HCT116 (cell line): ENCODE measurements at regions not wholly inside any gene's neighbourhood (a gene's known extent, or its start where the extent isn't known, plus 50 kb on each side); places are given as distances from the start of the nearest gene placed in this dataset.

Source experiments
- ATAC-seq: fragments of 200-7000 bp; cut with Tn5 transposase; 2 replicates; pipeline ENCODE4 v1.9.1; 2020; ENCODE audit warnings: mild to moderate bottlenecking, moderate library complexity
- BruUV-seq: library from RNA; stranded (reverse); fragments of 400-500 nt; replicated peaks from 2 replicates; lab custom pipeline; 2021; lab: Mats Ljungman, UMichigan
- CTCF ChIA-PET: fragments of 300-600 bp; sonication (Branson Sonifier 250); formaldehyde crosslinking; loops from one replicate; lab custom pipeline; 2021; ENCODE audit warnings: antibody characterized with exemption; lab: Charles Lee
- POLR2A ChIA-PET: fragments of 300-600, 350-600 bp; sonication (Branson Sonifier 250); formaldehyde crosslinking; loops from one replicate; lab custom pipeline; 2021; ENCODE audit warnings: antibody characterized with exemption; lab: Charles Lee
- RAD21 ChIA-PET, 2 experiments: fragments of 300-600 bp; sonication (Branson Sonifier 250); formaldehyde crosslinking; loops; one replicate each; lab custom pipeline; 2023; ENCODE audit warnings: low total read pairs in 2 of 2; ENCODE audit not compliant: uncharacterized antibody in 2 of 2, unreplicated experiment in 2 of 2, low non-redundant PET in 1 of 2; lab: Charles Lee
- DNase-seq: peaks from one replicate; pipeline ENCODE4 v3.0.0-alpha.2; 2010; ENCODE audit warnings: low read depth, low spot score
- H2AFZ ChIP-seq: fragments of 200-600 bp; shearing (Covaris generic), sonication (generic); 2 replicates; pipeline ENCODE4 v1.6.1; 2017; ENCODE audit warnings: low read depth, mixed run types, mixed read lengths, antibody characterized with exemption, low read length; ENCODE audit not compliant: poor library complexity, severe bottlenecking
- H3K27ac ChIP-seq: 2 replicates; pipeline ENCODE4 v1.5.1; 2012; ENCODE audit warnings: low read depth, low read length
- H3K27me3 ChIP-seq: fragments of 200-600 bp; sonication (generic); 2 replicates; pipeline ENCODE4 v1.6.1; 2016; ENCODE audit warnings: mixed run types, low read length, mixed read lengths; ENCODE audit not compliant: insufficient read depth
- H3K36me3 ChIP-seq, 2 experiments: fragments of 200-500 bp in 1 of 2; fragments of 200-600 bp in 1 of 2; sonication (Bioruptor generic) in 1 of 2; sonication (generic) in 1 of 2; 2 replicates each; pipeline versions ENCODE4 v1.5.1 to v1.6.1; 2014 to 2016; ENCODE audit warnings: low read length in 2 of 2, inconsistent platforms in 1 of 2, mixed read lengths in 1 of 2, mixed run types in 1 of 2; ENCODE audit not compliant: insufficient read depth in 2 of 2, control insufficient read depth in 1 of 2
- H3K4me1 ChIP-seq, 2 experiments: fragments of 200-600 bp in 1 of 2; sonication (generic) in 1 of 2; 2 replicates each; pipeline versions ENCODE4 v1.5.1 to v1.6.1; 2012 to 2017; ENCODE audit warnings: low read length in 2 of 2, inconsistent platforms in 1 of 2, mild to moderate bottlenecking in 1 of 2, mixed read lengths in 1 of 2, mixed run types in 1 of 2, moderate library complexity in 1 of 2; ENCODE audit not compliant: insufficient read depth in 2 of 2, control insufficient read depth in 1 of 2
- H3K4me2 ChIP-seq: fragments of 200-600 bp; sonication (generic); 2 replicates; pipeline ENCODE4 v1.6.1; 2017; ENCODE audit warnings: mixed run types, low read length, mixed read lengths
- H3K4me3 ChIP-seq, 2 experiments: fragments of 200-600 bp in 1 of 2; sonication (generic) in 1 of 2; replicated peaks in 1 of 2; 2 replicates each; pipeline ENCODE4 v1.5.1; 2011 to 2016; ENCODE audit warnings: low read length in 2 of 2, control low read depth in 1 of 2, low read depth in 1 of 2, mild to moderate bottlenecking in 1 of 2, mixed read lengths in 1 of 2, mixed run types in 1 of 2
- H3K79me2 ChIP-seq: fragments of 200-600 bp; sonication (generic); 2 replicates; pipeline ENCODE4 v1.6.1; 2017; ENCODE audit warnings: mild to moderate bottlenecking, mixed run types, low read length, moderate library complexity, mixed read lengths; ENCODE audit not compliant: insufficient read depth
- H3K9ac ChIP-seq: fragments of 200-600 bp; sonication (generic); 2 replicates; pipeline ENCODE4 v1.6.1; 2016; ENCODE audit warnings: low read length, mixed read lengths
- H3K9me2 ChIP-seq: fragments of 200-600 bp; sonication (generic), shearing (Covaris generic); 2 replicates; pipeline ENCODE4 v1.6.1; 2017; ENCODE audit warnings: mixed run types, mild to moderate bottlenecking, moderate library complexity; ENCODE audit not compliant: insufficient read depth
- H3K9me3 ChIP-seq, 2 experiments: fragments of 200-500 bp in 1 of 2; fragments of 200-600 bp in 1 of 2; sonication (Bioruptor generic) in 1 of 2; sonication (generic) in 1 of 2; 2 replicates each; pipeline ENCODE4 v1.6.1; 2014 to 2017; ENCODE audit warnings: low read length in 2 of 2, mixed read lengths in 2 of 2, inconsistent platforms in 1 of 2, low read depth in 1 of 2, mild to moderate bottlenecking in 1 of 2, mixed run types in 1 of 2, moderate library complexity in 1 of 2; ENCODE audit not compliant: control insufficient read depth in 1 of 2, insufficient read depth in 1 of 2
- H4K20me1 ChIP-seq: fragments of 200-600 bp; sonication (generic), shearing (Covaris generic); 2 replicates; pipeline ENCODE4 v1.6.1; 2017; ENCODE audit warnings: mixed run types, mild to moderate bottlenecking, moderate library complexity; ENCODE audit not compliant: insufficient read depth
- CBX3 ChIP-seq: IDR thresholded peaks from 2 replicates; pipeline ENCODE4 v1.6.1; 2012; ENCODE audit warnings: low read depth
- EGR1 ChIP-seq: IDR thresholded peaks from 2 replicates; pipeline ENCODE4 v1.6.1; 2012; ENCODE audit warnings: low read depth
- EZH2 ChIP-seq: fragments of 200-600 bp; sonication (generic); IDR thresholded peaks from 2 replicates; pipeline ENCODE4 v1.6.1; 2017; ENCODE audit warnings: antibody characterized with exemption, mixed run types
- EZH2phosphoT487 ChIP-seq: fragments of 200-600 bp; IDR thresholded peaks from 2 replicates; pipeline ENCODE4 v1.6.1; 2018; ENCODE audit warnings: antibody characterized with exemption, borderline replicate concordance
- MAX ChIP-seq: IDR thresholded peaks from 2 replicates; pipeline ENCODE4 v1.6.1; 2012
- POLR2AphosphoS5 ChIP-seq: IDR thresholded peaks from 2 replicates; pipeline ENCODE4 v1.6.1; 2011; ENCODE audit warnings: mild to moderate bottlenecking, low read depth, low read length, moderate library complexity
- RAD21 ChIP-seq: IDR thresholded peaks from 2 replicates; pipeline ENCODE4 v1.6.1; 2012; ENCODE audit warnings: low read depth, mild to moderate bottlenecking
- SIN3A ChIP-seq: IDR thresholded peaks from 2 replicates; pipeline ENCODE4 v1.6.1; 2012; ENCODE audit warnings: low read depth
- SP1 ChIP-seq: IDR thresholded peaks from 2 replicates; pipeline ENCODE4 v1.6.1; 2012; ENCODE audit warnings: low read depth
- TCF7L2 ChIP-seq: IDR thresholded peaks from 2 replicates; pipeline ENCODE4 v1.7.0; 2011; ENCODE audit warnings: borderline replicate concordance, inconsistent platforms; ENCODE audit not compliant: insufficient read depth, insufficient read length; ENCODE audit errors: extremely low read depth
- YY1 ChIP-seq: IDR thresholded peaks from 2 replicates; pipeline ENCODE4 v1.6.1; 2011; ENCODE audit warnings: low read length, low read depth, moderate library complexity, mild to moderate bottlenecking; ENCODE audit not compliant: insufficient replicate concordance; ENCODE audit errors: extremely low read depth
- ZBTB33 ChIP-seq: IDR thresholded peaks from 2 replicates; pipeline ENCODE4 v1.6.1; 2011; ENCODE audit warnings: mild to moderate bottlenecking, low read length, moderate library complexity; ENCODE audit not compliant: insufficient replicate concordance; ENCODE audit errors: extremely low read depth
- ZFX ChIP-seq: fragments of 450-650 bp; IDR thresholded peaks from 2 replicates; pipeline ENCODE4 v1.6.1; 2017
- ZNF274 ChIP-seq: fragments of 200-500 bp; sonication (Bioruptor generic); IDR thresholded peaks from 2 replicates; pipeline ENCODE4 v1.6.1; 2014; ENCODE audit warnings: mild to moderate bottlenecking, low read depth, low read length, inconsistent platforms
- intact Hi-C: fragments of 100-400 bp; cut with micrococcal nuclease; formaldehyde crosslinking; loops from 2 replicates; pipeline ENCODE4 v1.10.0; 2022

- intact Hi-C loops, result no loop called here
- peaks cover 5 to 28% of the 10 kb centered on the region in 2 experiments; a peak in 3 of 4 replicates for H3K4me1 ChIP-seq
- ATAC-seq, result no peak
- TF ChIP-seq CBX3 (no peak), EZH2 (no peak), POLR2AphosphoS5 (no peak), TCF7L2 (no peak), MAX (no peak), EGR1 (no peak), ZFX (no peak), EZH2phosphoT487 (no peak), SIN3A (no peak), SP1 (no peak), RAD21 (no peak), ZNF274 (no peak), YY1 (no peak), ZBTB33 (no peak)
- TF ChIP-seq, all 23 proteins: peak for 0
- H3K9me2 ChIP-seq, result no peaks in the 10 kb centered on the region
- CTCF ChIA-PET, result interaction anchor here (0.5 kb wide), 1 partner anchor 77 kb away, joined by 4 read pairs; no protein-coding TSS in a partner anchor
- H3K27ac ChIP-seq, result no peak overlapping the region
- H3K4me2 ChIP-seq, result no peak overlapping the region
- RAD21 ChIA-PET, result no interaction called here
- H3K36me3 ChIP-seq, result no peaks in the 10 kb centered on the region
- no peaks in the 10 kb centered on the region for H3K79me2 ChIP-seq
- no peak overlapping the region for H2AFZ ChIP-seq
- H4K20me1 ChIP-seq, result no peaks in the 10 kb centered on the region
- DNase-seq, result no peak
- no peaks in the 10 kb centered on the region for H3K27me3 ChIP-seq
- BruUV-seq, result no TSS peak
- H3K4me3 ChIP-seq, result no peak overlapping the region
- H3K9ac ChIP-seq, result no peak overlapping the region
- H3K9me3 ChIP-seq, result no peaks in the 10 kb centered on the region
- POLR2A ChIA-PET, result interaction anchor here (1.6 to 2.6 kb wide), 3 partner anchors 23 to 94 kb away, joined by 5 to 7 read pairs (median 7); no protein-coding TSS in a partner anchor
These were observed 126.1 kb downstream of the PPIAL4G start for GRCh38 chr1:148357037-148357436.
